ENCODE measurements at regions not wholly inside any gene's neighbourhood (a gene's known extent, or its start where the extent isn't known, plus 50 kb on each side); places are given as distances from the start of the nearest gene placed in this dataset.

DNA sequence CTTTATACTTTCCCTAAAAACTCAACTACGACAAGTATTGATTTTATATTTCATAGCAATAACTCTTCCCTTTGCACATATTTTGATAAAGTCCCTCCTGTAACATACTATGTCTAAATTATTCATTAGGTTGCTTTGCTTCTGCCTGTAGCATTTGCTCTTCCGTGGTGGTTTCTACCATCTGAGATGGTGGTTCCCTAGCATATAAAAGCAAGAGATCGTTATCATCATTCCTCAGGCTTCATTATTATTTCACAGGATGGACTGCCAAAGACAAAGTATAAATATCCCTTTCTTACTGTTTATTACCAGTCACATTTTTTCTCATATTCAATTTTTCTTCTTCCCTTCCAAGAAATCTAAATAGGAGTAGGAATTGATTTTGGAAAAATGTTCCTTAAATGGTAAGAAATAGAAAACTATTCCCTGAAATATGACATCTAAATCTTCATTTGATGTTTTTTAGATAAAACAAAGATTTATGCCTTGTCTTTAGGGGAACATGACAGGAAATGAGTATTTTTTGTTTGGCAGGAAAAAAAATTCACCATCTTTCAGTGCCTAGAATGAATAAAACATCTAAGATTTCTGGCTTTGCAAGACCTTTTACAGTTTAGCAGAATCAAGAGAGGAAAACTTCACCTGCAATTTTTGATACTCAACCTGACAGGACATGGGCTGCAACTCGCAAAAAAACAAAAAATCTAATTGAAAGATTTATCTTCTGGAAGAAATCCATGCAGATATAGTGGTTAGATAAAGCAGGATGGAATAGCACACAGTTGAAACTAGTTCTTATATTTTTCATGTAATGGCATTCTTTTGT is 340.0 kb downstream of the SPRY2 start:
- TF ChIP-seq, protein P1, sequence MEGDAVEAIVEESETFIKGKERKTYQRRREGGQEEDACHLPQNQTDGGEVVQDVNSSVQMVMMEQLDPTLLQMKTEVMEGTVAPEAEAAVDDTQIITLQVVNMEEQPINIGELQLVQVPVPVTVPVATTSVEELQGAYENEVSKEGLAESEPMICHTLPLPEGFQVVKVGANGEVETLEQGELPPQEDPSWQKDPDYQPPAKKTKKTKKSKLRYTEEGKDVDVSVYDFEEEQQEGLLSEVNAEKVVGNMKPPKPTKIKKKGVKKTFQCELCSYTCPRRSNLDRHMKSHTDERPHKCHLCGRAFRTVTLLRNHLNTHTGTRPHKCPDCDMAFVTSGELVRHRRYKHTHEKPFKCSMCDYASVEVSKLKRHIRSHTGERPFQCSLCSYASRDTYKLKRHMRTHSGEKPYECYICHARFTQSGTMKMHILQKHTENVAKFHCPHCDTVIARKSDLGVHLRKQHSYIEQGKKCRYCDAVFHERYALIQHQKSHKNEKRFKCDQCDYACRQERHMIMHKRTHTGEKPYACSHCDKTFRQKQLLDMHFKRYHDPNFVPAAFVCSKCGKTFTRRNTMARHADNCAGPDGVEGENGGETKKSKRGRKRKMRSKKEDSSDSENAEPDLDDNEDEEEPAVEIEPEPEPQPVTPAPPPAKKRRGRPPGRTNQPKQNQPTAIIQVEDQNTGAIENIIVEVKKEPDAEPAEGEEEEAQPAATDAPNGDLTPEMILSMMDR (IDR thresholded peaks at IDR 0.05; ENCODE audit: extremely low read depth, low read depth, low read length): no peak
- H3K27me3 ChIP-seq (ENCODE audit: insufficient read depth, low read length): no peaks in the 10 kb centered on the region
- H3K79me2 ChIP-seq (ENCODE audit: insufficient read depth, low read length): no peaks in the 10 kb centered on the region
- no peak overlapping the region for H3K4me2 ChIP-seq (ENCODE audit: insufficient read depth, low read length)
- H2AFZ ChIP-seq (ENCODE audit: low read length): no peak overlapping the region
- H3K27ac ChIP-seq (ENCODE audit: low read depth, low read length): no peak overlapping the region
- no peak for DNase-seq (ENCODE audit: insufficient read length, low spot score, missing footprints)
- H3K4me1 ChIP-seq (ENCODE audit: insufficient read depth, low read length): no peaks in the 10 kb centered on the region
- no peaks in the 10 kb centered on the region for H3K9me3 ChIP-seq (ENCODE audit: low read depth, low read length)
- no peaks in the 10 kb centered on the region for H3K36me3 ChIP-seq (ENCODE audit: insufficient read depth, low read length)
- H3K4me3 ChIP-seq (ENCODE audit: insufficient read depth, low read length): no peak overlapping the region
- no peaks in the 10 kb centered on the region for H4K20me1 ChIP-seq (ENCODE audit: insufficient read depth, low read length)

DNA sequence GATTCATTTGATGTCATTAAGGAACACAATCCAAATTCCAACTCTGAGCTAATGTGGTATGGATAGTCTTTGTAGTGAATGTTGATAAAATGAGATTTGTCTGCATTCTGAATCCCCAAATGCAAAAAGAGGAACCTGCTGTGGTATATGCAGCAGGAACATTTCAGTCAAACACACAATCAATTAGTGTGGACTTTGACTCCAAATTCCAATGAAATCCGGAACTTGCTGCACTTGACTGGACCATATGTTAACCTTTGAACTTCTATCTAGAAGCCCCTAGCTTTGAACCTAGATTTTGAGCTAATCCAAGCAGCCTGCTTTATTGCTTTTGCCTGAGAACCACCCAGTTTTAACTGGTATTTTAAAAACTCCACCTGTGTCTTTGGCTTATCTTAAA is 341.3 kb downstream of the SPRY2 start:
- H3K4me2 ChIP-seq (ENCODE audit: insufficient read depth, low read length): no peak overlapping the region
- no peaks in the 10 kb centered on the region for H3K27me3 ChIP-seq (ENCODE audit: insufficient read depth, low read length)
- H3K36me3 ChIP-seq (ENCODE audit: insufficient read depth, low read length): no peaks in the 10 kb centered on the region
- no peak for DNase-seq (ENCODE audit: insufficient read length, low spot score, missing footprints)
- H3K9me3 ChIP-seq (ENCODE audit: low read depth, low read length): no peaks in the 10 kb centered on the region
- peaks cover 5% of the 10 kb centered on the region for H3K4me1 ChIP-seq (ENCODE audit: insufficient read depth, low read length)
- H4K20me1 ChIP-seq (ENCODE audit: insufficient read depth, low read length): no peaks in the 10 kb centered on the region
- no peaks in the 10 kb centered on the region for H3K79me2 ChIP-seq (ENCODE audit: insufficient read depth, low read length)
- H3K27ac ChIP-seq (ENCODE audit: low read depth, low read length): no peak overlapping the region
- no peak overlapping the region for H2AFZ ChIP-seq (ENCODE audit: low read length)
- TF ChIP-seq, protein P1 (IDR thresholded peaks at IDR 0.05; ENCODE audit: extremely low read depth, low read depth, low read length): no peak
- H3K4me3 ChIP-seq (ENCODE audit: insufficient read depth, low read length): no peak overlapping the region

DNA sequence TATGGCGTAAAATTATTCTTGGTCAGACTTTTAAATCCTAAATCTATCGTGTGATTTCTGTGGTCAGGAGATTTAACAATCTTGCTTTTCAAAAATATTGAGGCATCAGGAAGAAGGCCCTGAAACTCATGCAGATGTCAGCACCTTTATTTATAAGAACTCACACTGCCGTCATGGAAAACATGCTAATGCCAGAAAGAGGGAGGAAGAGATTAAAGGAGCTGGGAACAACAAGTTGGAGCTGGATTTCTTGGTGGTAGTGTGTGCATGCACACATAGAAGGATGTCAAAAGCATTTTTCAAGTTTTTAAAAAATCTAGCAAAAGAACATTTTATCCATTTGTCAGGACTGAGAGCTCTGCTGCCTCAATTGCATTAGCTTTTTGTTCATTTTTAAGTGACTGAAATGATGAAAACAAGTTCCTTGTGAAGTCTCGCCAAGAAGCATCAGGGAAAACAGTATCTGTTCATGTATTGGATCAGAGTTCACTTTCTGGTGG is 342.5 kb downstream of the SPRY2 start:
- Histone ChIP-seq H3K79me2 (ENCODE audit: insufficient read depth, low read length) (no peaks in the 10 kb centered on the region), H3K27me3 (ENCODE audit: insufficient read depth, low read length) (no peaks in the 10 kb centered on the region), H3K9me3 (ENCODE audit: low read depth, low read length) (no peaks in the 10 kb centered on the region), H3K4me1 (ENCODE audit: insufficient read depth, low read length) (peaks cover 5% of the 10 kb centered on the region), H3K4me2 (ENCODE audit: insufficient read depth, low read length) (no peak overlapping the region), H3K27ac (ENCODE audit: low read depth, low read length) (no peak overlapping the region), H3K36me3 (ENCODE audit: insufficient read depth, low read length) (no peaks in the 10 kb centered on the region), H3K4me3 (ENCODE audit: insufficient read depth, low read length) (no peak overlapping the region), H4K20me1 (ENCODE audit: insufficient read depth, low read length) (no peaks in the 10 kb centered on the region), H2AFZ (ENCODE audit: low read length) (no peak overlapping the region)
- no peak for DNase-seq (ENCODE audit: insufficient read length, low spot score, missing footprints)
- TF ChIP-seq, protein P1 (IDR thresholded peaks at IDR 0.05; ENCODE audit: extremely low read depth, low read depth, low read length): no peak

DNA sequence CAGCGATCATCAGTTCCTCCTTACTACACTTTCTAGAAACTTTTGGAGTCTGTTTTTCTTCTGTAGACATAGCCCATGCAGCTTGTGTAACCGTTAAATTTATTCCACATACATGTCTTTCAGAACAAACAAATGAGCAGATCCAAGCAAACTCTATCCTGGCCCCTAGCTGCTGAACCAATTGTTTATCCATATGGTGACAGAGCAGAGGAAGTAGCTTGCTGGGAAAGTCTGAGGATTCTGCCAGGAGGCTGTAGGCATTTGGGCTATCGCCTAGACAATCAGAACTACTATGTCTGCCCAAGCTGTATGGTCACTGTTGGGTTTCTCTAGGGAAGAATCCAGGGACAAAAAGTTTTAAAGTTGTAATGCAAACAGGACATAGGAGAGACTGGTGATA is 343.7 kb downstream of the SPRY2 start:
- no peaks in the 10 kb centered on the region for H3K79me2 ChIP-seq (ENCODE audit: insufficient read depth, low read length)
- no peak overlapping the region for H3K4me3 ChIP-seq (ENCODE audit: insufficient read depth, low read length)
- H3K36me3 ChIP-seq (ENCODE audit: insufficient read depth, low read length): no peaks in the 10 kb centered on the region
- no peak overlapping the region for H3K27ac ChIP-seq (ENCODE audit: low read depth, low read length)
- H3K4me1 ChIP-seq (ENCODE audit: insufficient read depth, low read length): peaks cover 5% of the 10 kb centered on the region
- no peak for DNase-seq (ENCODE audit: insufficient read length, low spot score, missing footprints)
- H4K20me1 ChIP-seq (ENCODE audit: insufficient read depth, low read length): no peaks in the 10 kb centered on the region
- no peak overlapping the region for H2AFZ ChIP-seq (ENCODE audit: low read length)
- H3K9me3 ChIP-seq (ENCODE audit: low read depth, low read length): no peaks in the 10 kb centered on the region
- H3K4me2 ChIP-seq (ENCODE audit: insufficient read depth, low read length): no peak overlapping the region
- no peaks in the 10 kb centered on the region for H3K27me3 ChIP-seq (ENCODE audit: insufficient read depth, low read length)
- TF ChIP-seq, protein P1 (IDR thresholded peaks at IDR 0.05; ENCODE audit: extremely low read depth, low read depth, low read length): no peak
